GM21390 (cell line): ENCODE measurements at regions not wholly inside any gene's neighbourhood (a gene's known extent, or its start where the extent isn't known, plus 50 kb on each side); places are given as distances from the start of the nearest gene placed in this dataset.

ENCODE experiments used
- ATAC-seq: cut with Tn5 transposase; IDR thresholded peaks from one replicate; pipeline ENCODE4 v1.9.1; 2021; ENCODE audit not compliant: unreplicated experiment

- ATAC-seq, result no peak
These were observed 1157.5 kb downstream of the BRD1 start for GRCh38 chr22:48669986-48670716.

GRCh38 chr22:48669226-48669625, 1158.4 kb downstream of the BRD1 start:
- ATAC-seq, result no peak

GRCh38 chr22:48667289-48667688, 1160.4 kb downstream of the BRD1 start:
- ATAC-seq, result no peak

- ATAC-seq, result no peak
These were observed 1161.1 kb downstream of the BRD1 start for GRCh38 chr22:48666620-48667019.

- ATAC-seq, result no peak
These were observed 1162.2 kb downstream of the BRD1 start for GRCh38 chr22:48665311-48665995.

- no peak for ATAC-seq
These were observed 1163.1 kb downstream of the BRD1 start for GRCh38 chr22:48664586-48664985.

- ATAC-seq, result no peak
These were observed 1164.4 kb downstream of the BRD1 start for GRCh38 chr22:48663297-48663696.

GRCh38 chr22:48662476-48663135, 1165.1 kb downstream of the BRD1 start:
- no peak for ATAC-seq

GRCh38 chr22:48661984-48662383, 1165.7 kb downstream of the BRD1 start:
- no peak for ATAC-seq

GRCh38 chr22:48660790-48661740, 1166.6 kb downstream of the BRD1 start:
- no peak for ATAC-seq

- no peak for ATAC-seq
These were observed 1167.4 kb downstream of the BRD1 start for GRCh38 chr22:48660104-48660789.

GRCh38 chr22:48659404-48659996, 1168.2 kb downstream of the BRD1 start:
- no peak for ATAC-seq

- no peak for ATAC-seq
These were observed 1168.8 kb downstream of the BRD1 start for GRCh38 chr22:48658871-48659270.

- ATAC-seq, result no peak
These were observed 1169.4 kb downstream of the BRD1 start for GRCh38 chr22:48658246-48658645.

GRCh38 chr22:48654492-48654891, 1173.2 kb downstream of the BRD1 start:
- ATAC-seq, result no peak

GRCh38 chr22:48653929-48654328, 1173.7 kb downstream of the BRD1 start:
- ATAC-seq, result no peak

- no peak for ATAC-seq
These were observed 1174.4 kb downstream of the BRD1 start for GRCh38 chr22:48653306-48653705.

GRCh38 chr22:48652796-48653195, 1174.9 kb downstream of the BRD1 start:
- ATAC-seq, result no peak

- no peak for ATAC-seq
These were observed 1175.6 kb downstream of the BRD1 start for GRCh38 chr22:48651981-48652538.
